HepG2 (cell line): ENCODE measurements at regions not wholly inside any gene's neighbourhood (a gene's known extent, or its start where the extent isn't known, plus 50 kb on each side); places are given as distances from the start of the nearest gene placed in this dataset.

ENCODE experiments used
- ATAC-seq: fragments of 200-7000 bp; cut with Tn5 transposase; 3 replicates; pipeline ENCODE4 v1.9.1; 2020; ENCODE audit warnings: mild to moderate bottlenecking, moderate library complexity
- BruUV-seq: library from RNA; stranded (reverse); fragments of 400-500 nt; replicated peaks from 2 replicates; lab custom pipeline; 2021; lab: Mats Ljungman, UMichigan
- CTCF ChIA-PET: fragments of 300-600 bp; formaldehyde crosslinking; extraction: SDS; loops from one replicate; lab custom pipeline; 2021; ENCODE audit warnings: low total read pairs, inconsistent platforms, low intra/inter-chr PET ratio; lab: Yijun Ruan, JAX
- POLR2A ChIA-PET: fragments of 350-600 bp; sonication (Branson Sonifier 250); formaldehyde crosslinking; loops from one replicate; lab custom pipeline; 2020; ENCODE audit warnings: antibody characterized with exemption, inconsistent platforms; lab: Yijun Ruan, JAX
- DNase-seq: peaks from one replicate; pipeline ENCODE4 v3.0.0-alpha.2; 2015; ENCODE audit warnings: low spot score
- FAIRE-seq: peaks from 3 replicates; lab custom pipeline; 2011; peaks lifted over from hg19 to GRCh38; lab: Jason Lieb, UNC
- H2AFZ ChIP-seq: one replicate; pipeline ENCODE4 v1.6.1; 2011; ENCODE audit warnings: low read length, inconsistent platforms
- H3K27ac ChIP-seq: fragments of 300-600 bp; 3 replicates; pipeline ENCODE4 v1.8.0; 2011; ENCODE audit warnings: mixed run types, mild to moderate bottlenecking, mixed read lengths, low read length, inconsistent platforms; ENCODE audit not compliant: insufficient read depth; ENCODE audit errors: extremely low read length
- H3K27me3 ChIP-seq, 2 experiments: fragments of 200-600 bp in 1 of 2; 2 replicates in 1 of 2; 3 replicates in 1 of 2; pipeline versions ENCODE4 v1.6.0 to v1.8.0; 2011; ENCODE audit warnings: low read length in 2 of 2, mild to moderate bottlenecking in 2 of 2, moderate library complexity in 2 of 2, inconsistent platforms in 1 of 2; ENCODE audit not compliant: insufficient read depth in 2 of 2, control insufficient read depth in 1 of 2
- H3K36me3 ChIP-seq, 2 experiments: fragments of 200-600 bp in 1 of 2; replicated peaks in 1 of 2; 2 replicates in 1 of 2; 3 replicates in 1 of 2; pipeline versions ENCODE4 v1.5.1 to v1.8.0; 2011; ENCODE audit warnings: low read length in 2 of 2, inconsistent platforms in 1 of 2; ENCODE audit not compliant: insufficient read depth in 2 of 2, control insufficient read depth in 1 of 2
- H3K4me1 ChIP-seq: 2 replicates; pipeline ENCODE4 v1.5.1; 2012; ENCODE audit warnings: low read length, inconsistent platforms; ENCODE audit not compliant: insufficient read depth
- H3K4me2 ChIP-seq: 2 replicates; pipeline ENCODE4 v1.6.0; 2011; ENCODE audit warnings: low read depth, low read length, inconsistent platforms
- H3K4me3 ChIP-seq, 3 experiments: fragments of 200-600 bp in 1 of 3; sonication (generic), shearing (Covaris generic) in 1 of 3; replicated peaks in 1 of 3; 2 replicates each; pipeline ENCODE4 v1.5.1; 2011 to 2016; ENCODE audit warnings: low read length in 3 of 3, inconsistent platforms in 2 of 3, low read depth in 2 of 3, mild to moderate bottlenecking in 2 of 3, control low read depth in 1 of 3, mixed read lengths in 1 of 3; ENCODE audit not compliant: insufficient read depth in 1 of 3
- H3K79me2 ChIP-seq: one replicate; pipeline ENCODE4 v1.6.1; 2011; ENCODE audit warnings: low read length, inconsistent platforms; ENCODE audit not compliant: insufficient read depth
- H3K9ac ChIP-seq: 2 replicates; pipeline ENCODE4 v1.6.0; 2011; ENCODE audit warnings: mild to moderate bottlenecking, low read depth, low read length, inconsistent platforms; ENCODE audit not compliant: insufficient read depth
- H3K9me3 ChIP-seq: 2 replicates; pipeline ENCODE4 v1.5.1; 2012; ENCODE audit warnings: mild to moderate bottlenecking, low read length
- H4K20me1 ChIP-seq: 2 replicates; pipeline ENCODE4 v1.6.0; 2011; ENCODE audit warnings: inconsistent platforms, mild to moderate bottlenecking, low read length, moderate library complexity; ENCODE audit not compliant: insufficient read depth
- NR2F6 ChIP-seq, 2 experiments: IDR thresholded peaks; 2 replicates each; pipeline ENCODE4 v1.6.1; 2016; ENCODE audit warnings: antibody characterized with exemption in 1 of 2, mild to moderate bottlenecking in 1 of 2
- PRMT3 ChIP-seq: sonication (generic); formaldehyde crosslinking; IDR thresholded peaks from 2 replicates; pipeline ENCODE4 v1.8.1; 2022; ENCODE audit warnings: low read depth, mild to moderate bottlenecking, moderate library complexity, missing genetic modification reagents, borderline replicate concordance
- SMAD1 ChIP-seq: sonication (generic); formaldehyde crosslinking; IDR thresholded peaks from 2 replicates; pipeline ENCODE4 v1.4.0; 2020; ENCODE audit warnings: missing genetic modification reagents, low read depth, mild to moderate bottlenecking, borderline replicate concordance
- SSRP1 ChIP-seq: IDR thresholded peaks from 2 replicates; pipeline ENCODE4 v1.6.1; 2016; ENCODE audit warnings: control low read depth
- ZNF20 ChIP-seq: sonication (generic); formaldehyde crosslinking; IDR thresholded peaks from 2 replicates; pipeline ENCODE4 v1.4.0; 2020; ENCODE audit warnings: mild to moderate bottlenecking, moderate library complexity, missing genetic modification reagents
- ZNF354B ChIP-seq: sonication (generic); formaldehyde crosslinking; IDR thresholded peaks from 2 replicates; pipeline ENCODE4 v1.8.0; 2022; ENCODE audit warnings: mild to moderate bottlenecking, missing genetic modification reagents
- ZNF570 ChIP-seq: sonication (generic); formaldehyde crosslinking; IDR thresholded peaks from 2 replicates; pipeline ENCODE4 v1.4.0; 2020; ENCODE audit warnings: mild to moderate bottlenecking, missing genetic modification reagents, borderline replicate concordance
- ZSCAN12 ChIP-seq: sonication (generic); formaldehyde crosslinking; IDR thresholded peaks from 2 replicates; pipeline ENCODE4 v1.9.0; 2021; ENCODE audit warnings: mild to moderate bottlenecking, missing genetic modification reagents
- WGBS: methylation state at CpG from one replicate; pipeline ENCODE4 v1.1.6; 2017; ENCODE audit warnings: low lambda C conversion rate; 5-methylcytosine and 5-hydroxymethylcytosine counted together
- in situ Hi-C: cut with HindIII; loops from 2 replicates; pipeline ENCODE4 v1.10.0; 2017; ENCODE audit warnings: low pct_unique_long_range_greater_than_20kb; ENCODE audit not compliant: extremely low pct_ligation_motif_present
- intact Hi-C: fragments of 100-400 bp; cut with micrococcal nuclease; formaldehyde crosslinking; loops from one replicate; pipeline ENCODE4 v1.10.0; 2022; ENCODE audit not compliant: unreplicated experiment
- TF ChIP-seq, protein P1 (sequence below): sonication (generic); formaldehyde crosslinking; IDR thresholded peaks from 2 replicates; pipeline ENCODE4 v1.5.1; 2020; ENCODE audit warnings: mild to moderate bottlenecking, missing genetic modification reagents
- TF ChIP-seq, protein P2 (sequence below): IDR thresholded peaks from 2 replicates; pipeline ENCODE4 v1.6.1; 2012; ENCODE audit warnings: low read length, improper control_type of control experiment
- TF ChIP-seq, protein P3 (sequence below): sonication (generic); formaldehyde crosslinking; IDR thresholded peaks from 2 replicates; pipeline ENCODE4 v1.5.0; 2020; ENCODE audit warnings: mild to moderate bottlenecking, missing genetic modification reagents

DNA sequence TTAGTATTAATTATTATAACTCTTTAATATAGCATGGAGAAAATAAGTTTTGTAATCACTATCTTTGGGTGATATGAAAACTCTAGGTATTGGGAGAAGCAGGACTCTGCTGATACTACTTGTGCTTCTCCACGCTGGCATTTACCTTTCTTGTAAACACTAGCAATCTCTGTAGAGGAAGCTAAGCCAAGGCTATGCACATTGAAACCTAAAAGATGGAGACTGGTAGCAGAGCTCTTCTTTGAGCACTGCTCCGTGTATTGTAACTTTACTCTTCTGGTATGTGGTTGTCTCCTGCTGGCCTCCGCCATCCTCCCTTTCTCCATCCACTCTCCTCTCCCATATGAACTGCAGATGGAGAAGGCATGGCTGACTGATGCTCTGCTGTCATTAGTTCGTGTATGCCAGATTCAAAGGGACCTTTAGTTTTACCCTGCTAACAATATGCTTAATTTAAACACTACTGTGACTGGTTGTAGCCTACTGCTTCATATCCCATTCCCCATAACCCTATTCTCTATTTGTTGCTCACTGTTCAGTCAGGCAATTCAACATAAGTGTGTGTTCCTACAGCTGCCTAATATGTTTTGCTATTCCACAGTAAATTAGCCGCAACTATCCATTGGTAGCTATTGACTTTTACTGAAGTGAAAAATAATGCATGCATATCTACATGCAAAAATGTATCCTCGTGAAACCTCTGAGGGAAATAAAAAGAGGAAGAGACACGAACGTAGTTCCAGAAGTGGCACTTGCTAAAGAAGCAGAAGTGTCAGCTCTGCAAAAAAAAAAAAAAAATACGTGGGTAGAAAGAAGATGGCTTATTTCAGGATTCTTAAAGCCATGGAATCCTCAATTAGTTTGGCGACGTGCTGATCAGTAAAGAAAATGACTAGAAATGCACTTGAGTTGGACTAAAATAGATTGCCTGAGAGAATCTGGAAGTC, 55.6 kb upstream of the CCSER1 start (continued):
- no peak for TF ChIP-seq ZNF354B (CRISPR knock-in tag)
- TF ChIP-seq PRMT3 (CRISPR knock-in tag): no peak

DNA sequence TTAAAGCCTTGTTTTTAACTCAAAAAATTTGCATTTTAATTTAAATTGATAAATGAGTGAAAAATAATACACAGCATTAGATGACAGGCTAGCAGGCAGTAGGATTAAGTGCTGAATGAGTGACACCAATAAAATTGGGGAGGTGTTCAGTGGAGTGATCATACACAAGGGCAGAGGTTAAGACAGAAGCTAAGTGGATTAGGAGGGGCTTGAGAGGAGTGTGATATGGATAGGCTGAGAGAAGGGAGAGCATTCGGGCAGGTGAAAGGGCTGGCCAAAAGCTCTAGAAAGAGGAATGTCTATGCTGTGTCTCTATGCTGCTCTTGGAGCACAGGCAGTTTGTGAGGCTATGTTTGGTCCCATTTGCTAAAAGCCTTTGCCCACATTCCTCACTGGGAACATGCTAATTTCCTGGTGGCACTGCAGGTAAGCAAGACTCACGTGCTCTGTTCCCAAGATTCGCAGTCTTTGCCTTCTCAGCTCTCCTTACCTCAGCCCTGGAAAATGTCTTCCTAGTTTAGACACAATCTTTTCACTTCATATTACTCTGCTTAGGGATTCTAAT, 52.8 kb upstream of the CCSER1 start:
- ATAC-seq (no peak), FAIRE-seq (no peak), DNase-seq (no peak)
- POLR2A ChIA-PET: no interaction called here
- in situ Hi-C loops (no loop called here), intact Hi-C loops (no loop called here)
- H3K27ac ChIP-seq: no peak overlapping the region
- no TSS peak for BruUV-seq
- no peaks in the 10 kb centered on the region for H3K79me2 ChIP-seq
- H3K36me3 ChIP-seq: no peaks in the 10 kb centered on the region
- 2% methylated on average over 3 of the region's 3 CpGs for WGBS
- CTCF ChIA-PET: no interaction called here
- TF ChIP-seq ZSCAN12 (CRISPR knock-in tag) (no peak), ZNF20 (no peak), ZNF570 (CRISPR knock-in tag) (no peak), SSRP1 (no peak), SMAD1 (no peak), NR2F6 (IDR thresholded peaks at IDR 0.05) (no peak), NR2F6 (CRISPR knock-in tag; IDR thresholded peaks at IDR 0.05) (no peak)
- TF ChIP-seq, protein P1, sequence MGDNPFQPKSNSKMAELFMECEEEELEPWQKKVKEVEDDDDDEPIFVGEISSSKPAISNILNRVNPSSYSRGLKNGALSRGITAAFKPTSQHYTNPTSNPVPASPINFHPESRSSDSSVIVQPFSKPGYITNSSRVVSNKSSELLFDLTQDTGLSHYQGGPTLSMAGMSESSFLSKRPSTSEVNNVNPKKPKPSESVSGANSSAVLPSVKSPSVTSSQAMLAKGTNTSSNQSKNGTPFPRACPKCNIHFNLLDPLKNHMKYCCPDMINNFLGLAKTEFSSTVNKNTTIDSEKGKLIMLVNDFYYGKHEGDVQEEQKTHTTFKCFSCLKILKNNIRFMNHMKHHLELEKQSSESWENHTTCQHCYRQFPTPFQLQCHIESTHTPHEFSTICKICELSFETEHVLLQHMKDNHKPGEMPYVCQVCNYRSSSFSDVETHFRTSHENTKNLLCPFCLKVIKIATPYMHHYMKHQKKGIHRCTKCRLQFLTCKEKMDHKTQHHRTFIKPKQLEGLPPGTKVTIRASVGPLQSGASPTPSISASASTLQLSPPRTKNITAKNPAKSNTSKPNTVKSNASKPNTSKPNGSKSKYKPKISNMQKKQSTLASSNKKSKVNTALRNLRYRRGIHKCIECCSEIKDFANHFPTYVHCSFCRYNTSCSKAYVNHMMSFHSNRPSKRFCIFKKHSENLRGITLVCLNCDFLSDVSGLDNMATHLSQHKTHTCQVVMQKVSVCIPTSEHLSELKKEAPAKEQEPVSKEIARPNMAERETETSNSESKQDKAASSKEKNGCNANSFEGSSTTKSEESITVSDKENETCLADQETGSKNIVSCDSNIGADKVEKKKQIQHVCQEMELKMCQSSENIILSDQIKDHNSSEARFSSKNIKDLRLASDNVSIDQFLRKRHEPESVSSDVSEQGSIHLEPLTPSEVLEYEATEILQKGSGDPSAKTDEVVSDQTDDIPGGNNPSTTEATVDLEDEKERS: no peak
- TF ChIP-seq, protein P2, sequence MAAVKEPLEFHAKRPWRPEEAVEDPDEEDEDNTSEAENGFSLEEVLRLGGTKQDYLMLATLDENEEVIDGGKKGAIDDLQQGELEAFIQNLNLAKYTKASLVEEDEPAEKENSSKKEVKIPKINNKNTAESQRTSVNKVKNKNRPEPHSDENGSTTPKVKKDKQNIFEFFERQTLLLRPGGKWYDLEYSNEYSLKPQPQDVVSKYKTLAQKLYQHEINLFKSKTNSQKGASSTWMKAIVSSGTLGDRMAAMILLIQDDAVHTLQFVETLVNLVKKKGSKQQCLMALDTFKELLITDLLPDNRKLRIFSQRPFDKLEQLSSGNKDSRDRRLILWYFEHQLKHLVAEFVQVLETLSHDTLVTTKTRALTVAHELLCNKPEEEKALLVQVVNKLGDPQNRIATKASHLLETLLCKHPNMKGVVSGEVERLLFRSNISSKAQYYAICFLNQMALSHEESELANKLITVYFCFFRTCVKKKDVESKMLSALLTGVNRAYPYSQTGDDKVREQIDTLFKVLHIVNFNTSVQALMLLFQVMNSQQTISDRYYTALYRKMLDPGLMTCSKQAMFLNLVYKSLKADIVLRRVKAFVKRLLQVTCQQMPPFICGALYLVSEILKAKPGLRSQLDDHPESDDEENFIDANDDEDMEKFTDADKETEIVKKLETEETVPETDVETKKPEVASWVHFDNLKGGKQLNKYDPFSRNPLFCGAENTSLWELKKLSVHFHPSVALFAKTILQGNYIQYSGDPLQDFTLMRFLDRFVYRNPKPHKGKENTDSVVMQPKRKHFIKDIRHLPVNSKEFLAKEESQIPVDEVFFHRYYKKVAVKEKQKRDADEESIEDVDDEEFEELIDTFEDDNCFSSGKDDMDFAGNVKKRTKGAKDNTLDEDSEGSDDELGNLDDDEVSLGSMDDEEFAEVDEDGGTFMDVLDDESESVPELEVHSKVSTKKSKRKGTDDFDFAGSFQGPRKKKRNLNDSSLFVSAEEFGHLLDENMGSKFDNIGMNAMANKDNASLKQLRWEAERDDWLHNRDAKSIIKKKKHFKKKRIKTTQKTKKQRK: no peak
- TF ChIP-seq, protein P3, sequence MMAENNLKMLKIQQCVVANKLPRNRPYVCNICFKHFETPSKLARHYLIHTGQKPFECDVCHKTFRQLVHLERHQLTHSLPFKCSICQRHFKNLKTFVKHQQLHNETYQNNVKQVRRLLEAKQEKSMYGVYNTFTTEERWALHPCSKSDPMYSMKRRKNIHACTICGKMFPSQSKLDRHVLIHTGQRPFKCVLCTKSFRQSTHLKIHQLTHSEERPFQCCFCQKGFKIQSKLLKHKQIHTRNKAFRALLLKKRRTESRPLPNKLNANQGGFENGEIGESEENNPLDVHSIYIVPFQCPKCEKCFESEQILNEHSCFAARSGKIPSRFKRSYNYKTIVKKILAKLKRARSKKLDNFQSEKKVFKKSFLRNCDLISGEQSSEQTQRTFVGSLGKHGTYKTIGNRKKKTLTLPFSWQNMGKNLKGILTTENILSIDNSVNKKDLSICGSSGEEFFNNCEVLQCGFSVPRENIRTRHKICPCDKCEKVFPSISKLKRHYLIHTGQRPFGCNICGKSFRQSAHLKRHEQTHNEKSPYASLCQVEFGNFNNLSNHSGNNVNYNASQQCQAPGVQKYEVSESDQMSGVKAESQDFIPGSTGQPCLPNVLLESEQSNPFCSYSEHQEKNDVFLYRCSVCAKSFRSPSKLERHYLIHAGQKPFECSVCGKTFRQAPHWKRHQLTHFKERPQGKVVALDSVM: no peak
- no peaks in the 10 kb centered on the region for H3K27me3 ChIP-seq
- no peak overlapping the region for H3K4me2 ChIP-seq
- H2AFZ ChIP-seq: no peak overlapping the region
- H3K4me3 ChIP-seq: no peak overlapping the region
- no peaks in the 10 kb centered on the region for H3K9me3 ChIP-seq
- no peaks in the 10 kb centered on the region for H4K20me1 ChIP-seq
- no peaks in the 10 kb centered on the region for H3K4me1 ChIP-seq
- no peak overlapping the region for H3K9ac ChIP-seq
